Effector CD8-positive, alpha-beta T cell (primary cell): ENCODE measurements at regions not wholly inside any gene's neighbourhood (a gene's known extent, or its start where the extent isn't known, plus 50 kb on each side); places are given as distances from the start of the nearest gene placed in this dataset.
"Not testable (repeated sequence)": the region's sequence is repeated elsewhere in the genome, so short reads cannot be mapped to it uniquely, and the experiment has no call there.

ENCODE experiments used
- DNase-seq: peaks from one replicate; lab custom pipeline; 2025; lab: John Stamatoyannopoulos, UW

DNA sequence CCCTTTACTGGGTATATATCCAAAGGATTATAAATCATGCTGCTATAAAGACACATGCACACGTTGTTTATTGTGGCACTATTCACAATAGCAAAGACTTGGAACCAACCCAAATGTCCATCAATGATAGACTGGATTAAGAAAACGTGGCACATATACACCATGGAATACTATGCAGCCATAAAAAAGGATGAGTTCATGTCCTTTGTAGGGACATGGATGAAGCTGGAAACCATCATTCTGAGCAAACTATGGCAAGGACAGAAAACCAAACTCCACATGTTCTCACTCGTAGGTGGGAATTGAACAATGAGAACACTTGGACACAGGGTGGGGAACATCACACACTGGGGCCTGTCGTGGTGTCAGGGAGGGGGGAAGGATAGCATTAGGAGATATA is 59.2 kb downstream of the CXorf49B start:
- not testable (repeated sequence) for DNase-seq

- no peak for DNase-seq
These were observed 60.4 kb downstream of the CXorf49B start for GRCh38 chrX:71823391-71824057.

DNA sequence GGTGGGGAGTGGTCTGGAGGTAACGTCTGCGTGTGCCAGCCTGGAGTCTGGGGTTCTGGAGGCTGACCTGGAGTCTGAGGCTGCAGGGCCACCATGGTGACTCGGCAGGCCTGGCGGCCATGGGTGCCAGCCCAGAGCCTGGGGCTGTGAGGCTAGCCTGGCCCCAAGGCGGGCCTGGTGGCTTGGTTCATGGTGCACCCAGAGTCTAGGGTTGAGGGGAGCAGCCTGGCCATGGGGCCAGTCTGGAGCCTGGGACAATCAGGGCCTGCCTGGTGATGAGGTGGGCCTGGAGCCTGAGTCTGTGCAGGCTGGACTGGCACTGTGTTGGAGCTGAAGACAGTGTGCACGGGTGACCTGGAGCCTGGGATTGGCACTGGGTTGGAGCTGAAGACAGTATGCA is 64.9 kb downstream of the CXorf49B start:
- no peak for DNase-seq

- not testable (repeated sequence) for DNase-seq
These were observed 72.6 kb upstream of the NHSL2 start for GRCh38 chrX:71838092-71838491.

DNA sequence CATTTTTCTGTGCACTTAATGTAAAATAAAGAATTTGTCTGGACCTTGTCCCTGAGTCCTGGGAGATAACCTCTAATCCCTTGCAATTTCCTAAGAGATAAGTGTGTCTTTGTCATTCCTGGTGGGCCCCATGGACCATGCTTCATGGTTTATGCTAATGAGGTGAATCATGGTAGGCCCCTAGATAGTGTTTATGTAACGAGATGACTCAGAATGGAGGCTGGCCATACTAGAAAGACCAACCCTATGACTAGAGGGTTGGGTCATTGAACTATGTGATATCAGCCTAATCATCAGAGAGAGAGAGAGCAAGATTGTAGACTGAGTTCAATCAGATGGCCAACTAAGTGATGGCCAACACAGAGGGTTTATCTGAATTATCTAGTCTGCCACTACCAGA is 64.2 kb upstream of the NHSL2 start:
- no peak for DNase-seq

DNA sequence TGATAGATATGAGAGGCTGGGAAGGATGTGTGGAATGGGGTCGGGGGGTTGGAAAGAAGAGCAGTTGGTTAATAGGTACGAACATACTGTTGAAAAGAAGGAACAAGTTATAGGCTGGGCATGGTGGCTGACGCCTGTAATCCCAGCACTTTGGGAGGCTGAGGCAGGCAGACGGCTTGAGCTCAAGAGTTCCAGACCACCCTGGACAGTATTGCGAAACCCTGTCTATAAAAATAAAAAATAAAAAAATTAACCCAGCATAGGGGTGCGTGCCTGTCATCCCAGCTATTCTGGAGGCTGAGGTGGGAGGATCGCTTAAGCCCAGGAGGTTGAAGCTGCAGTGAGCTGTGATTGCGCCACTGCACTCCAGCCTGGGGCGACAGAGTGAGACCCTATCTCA is 58.5 kb upstream of the NHSL2 start:
- no peak for DNase-seq

- DNase-seq, result peak; percentile 0
These were observed 51.0 kb upstream of the NHSL2 start for GRCh38 chrX:71859637-71860036.
